ENCODE measurements at regions not wholly inside any gene's neighbourhood (a gene's known extent, or its start where the extent isn't known, plus 50 kb on each side); places are given as distances from the start of the nearest gene placed in this dataset.
"Not testable (repeated sequence)": the region's sequence is repeated elsewhere in the genome, so short reads cannot be mapped to it uniquely, and the experiment has no call there.

DNA sequence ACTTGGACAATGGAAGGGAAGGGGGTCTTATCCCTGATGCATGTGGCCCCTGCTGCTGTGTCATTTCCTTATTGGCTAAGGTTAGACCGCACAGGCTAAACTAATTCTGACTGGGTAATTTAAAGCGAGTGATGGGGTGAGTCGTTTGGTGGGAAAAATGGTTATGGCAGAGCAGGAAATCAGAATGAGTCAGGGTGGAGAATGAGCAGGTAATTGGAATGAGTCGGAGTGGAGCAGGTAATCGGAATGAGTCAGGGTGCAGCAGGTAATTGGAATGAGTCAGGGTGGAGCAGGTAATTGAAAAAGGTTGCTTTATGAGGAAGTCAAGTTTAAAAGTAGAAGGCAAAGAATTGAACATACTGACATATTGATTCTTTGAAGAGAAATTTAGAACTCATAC, 901.0 kb downstream of the DSC3 start:
- TF ChIP-seq, protein P1, sequence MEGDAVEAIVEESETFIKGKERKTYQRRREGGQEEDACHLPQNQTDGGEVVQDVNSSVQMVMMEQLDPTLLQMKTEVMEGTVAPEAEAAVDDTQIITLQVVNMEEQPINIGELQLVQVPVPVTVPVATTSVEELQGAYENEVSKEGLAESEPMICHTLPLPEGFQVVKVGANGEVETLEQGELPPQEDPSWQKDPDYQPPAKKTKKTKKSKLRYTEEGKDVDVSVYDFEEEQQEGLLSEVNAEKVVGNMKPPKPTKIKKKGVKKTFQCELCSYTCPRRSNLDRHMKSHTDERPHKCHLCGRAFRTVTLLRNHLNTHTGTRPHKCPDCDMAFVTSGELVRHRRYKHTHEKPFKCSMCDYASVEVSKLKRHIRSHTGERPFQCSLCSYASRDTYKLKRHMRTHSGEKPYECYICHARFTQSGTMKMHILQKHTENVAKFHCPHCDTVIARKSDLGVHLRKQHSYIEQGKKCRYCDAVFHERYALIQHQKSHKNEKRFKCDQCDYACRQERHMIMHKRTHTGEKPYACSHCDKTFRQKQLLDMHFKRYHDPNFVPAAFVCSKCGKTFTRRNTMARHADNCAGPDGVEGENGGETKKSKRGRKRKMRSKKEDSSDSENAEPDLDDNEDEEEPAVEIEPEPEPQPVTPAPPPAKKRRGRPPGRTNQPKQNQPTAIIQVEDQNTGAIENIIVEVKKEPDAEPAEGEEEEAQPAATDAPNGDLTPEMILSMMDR (IDR thresholded peaks at IDR 0.05): not testable (repeated sequence)
- TF ChIP-seq POLR2AphosphoS5, EP300, POLR2A (IDR thresholded peaks at IDR 0.05): not testable (repeated sequence)
